ENCODE measurements at regions not wholly inside any gene's neighbourhood (a gene's known extent, or its start where the extent isn't known, plus 50 kb on each side); places are given as distances from the start of the nearest gene placed in this dataset.

DNA sequence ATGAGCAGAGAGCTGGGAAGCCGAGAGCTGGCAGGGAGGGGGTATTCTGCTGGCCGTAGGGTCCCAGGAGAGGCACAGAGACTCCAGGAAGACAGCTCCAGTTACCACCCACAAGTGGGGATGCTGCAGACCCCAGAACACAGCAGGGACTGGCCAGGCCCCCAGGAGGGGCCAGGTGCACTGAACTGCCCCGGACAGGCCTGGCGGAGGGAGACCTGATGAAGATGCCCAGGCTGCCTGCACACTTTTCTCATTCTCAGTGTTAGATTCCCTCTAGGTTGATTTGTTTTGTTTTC lies 110.8 kb downstream of the CPZ start:
- Mint-ChIP-seq H3K36me3 (ENCODE audit: insufficient read depth, unreplicated experiment) (no peaks in the 10 kb centered on the region), H3K9me3 (ENCODE audit: low read depth, unreplicated experiment) (no peaks in the 10 kb centered on the region), H3K27ac (ENCODE audit: unreplicated experiment) (no peak overlapping the region), H3K4me1 (ENCODE audit: low read depth, unreplicated experiment) (no peaks in the 10 kb centered on the region), H3K27me3 (ENCODE audit: unreplicated experiment) (peaks cover 81% of the 10 kb centered on the region), H3K4me3 (ENCODE audit: low read depth, unreplicated experiment) (no peak overlapping the region)
- intact Hi-C loops (cut with micrococcal nuclease; ENCODE audit: unreplicated experiment): no loop called here
- CTCF ChIA-PET: no interaction called here
- TF ChIP-seq, protein P1, sequence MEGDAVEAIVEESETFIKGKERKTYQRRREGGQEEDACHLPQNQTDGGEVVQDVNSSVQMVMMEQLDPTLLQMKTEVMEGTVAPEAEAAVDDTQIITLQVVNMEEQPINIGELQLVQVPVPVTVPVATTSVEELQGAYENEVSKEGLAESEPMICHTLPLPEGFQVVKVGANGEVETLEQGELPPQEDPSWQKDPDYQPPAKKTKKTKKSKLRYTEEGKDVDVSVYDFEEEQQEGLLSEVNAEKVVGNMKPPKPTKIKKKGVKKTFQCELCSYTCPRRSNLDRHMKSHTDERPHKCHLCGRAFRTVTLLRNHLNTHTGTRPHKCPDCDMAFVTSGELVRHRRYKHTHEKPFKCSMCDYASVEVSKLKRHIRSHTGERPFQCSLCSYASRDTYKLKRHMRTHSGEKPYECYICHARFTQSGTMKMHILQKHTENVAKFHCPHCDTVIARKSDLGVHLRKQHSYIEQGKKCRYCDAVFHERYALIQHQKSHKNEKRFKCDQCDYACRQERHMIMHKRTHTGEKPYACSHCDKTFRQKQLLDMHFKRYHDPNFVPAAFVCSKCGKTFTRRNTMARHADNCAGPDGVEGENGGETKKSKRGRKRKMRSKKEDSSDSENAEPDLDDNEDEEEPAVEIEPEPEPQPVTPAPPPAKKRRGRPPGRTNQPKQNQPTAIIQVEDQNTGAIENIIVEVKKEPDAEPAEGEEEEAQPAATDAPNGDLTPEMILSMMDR (IDR thresholded peaks at IDR 0.05; ENCODE audit: unreplicated experiment): no peak
- BruUV-seq (replicated peaks): no TSS peak
- no peak for DNase-seq

DNA sequence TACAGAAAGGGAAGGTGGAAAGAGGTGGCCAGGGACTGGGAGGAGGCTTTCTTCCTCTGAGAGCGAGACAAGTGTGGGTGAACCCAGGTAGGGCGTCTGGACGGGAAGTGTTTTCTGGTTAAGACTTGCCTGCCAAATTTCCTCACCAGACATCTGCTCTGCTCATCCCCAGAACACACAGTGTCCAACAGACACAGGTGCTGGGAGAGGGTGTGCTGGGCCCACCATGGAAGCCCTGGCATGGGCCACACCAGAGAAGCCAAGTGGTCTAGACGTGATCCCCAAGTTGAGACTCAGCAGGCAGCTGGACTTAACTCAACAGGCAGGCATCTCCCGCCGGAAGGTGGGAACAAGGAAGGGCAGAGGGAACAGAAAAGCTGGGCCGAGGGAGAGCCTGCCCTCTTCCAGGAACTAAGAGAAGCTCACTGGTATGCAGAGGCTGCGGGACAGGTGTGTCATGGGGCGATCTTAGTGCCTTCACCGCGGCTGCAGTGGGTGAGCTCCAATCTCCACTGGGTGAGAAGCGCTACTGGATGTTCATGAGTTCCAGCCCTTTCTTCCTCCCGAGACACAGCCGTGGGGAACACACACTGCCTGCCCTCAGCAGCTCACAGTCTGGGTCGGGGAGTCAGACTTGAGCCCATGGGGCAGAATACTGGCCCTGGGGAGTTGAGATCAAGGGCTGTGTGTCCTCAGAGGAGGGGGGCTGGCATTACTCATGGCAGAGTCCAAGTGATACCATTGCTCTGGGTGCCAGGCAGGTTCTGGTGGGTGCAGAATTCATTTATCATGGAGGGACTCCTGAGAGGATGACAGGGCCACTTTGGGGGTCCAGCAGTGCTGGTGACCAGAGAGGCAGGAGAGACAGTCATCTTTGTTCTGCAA lies 110.2 kb downstream of the CPZ start:
- TF ChIP-seq, protein P1 (IDR thresholded peaks at IDR 0.05; ENCODE audit: unreplicated experiment): no peak
- Mint-ChIP-seq H3K4me1 (ENCODE audit: low read depth, unreplicated experiment) (no peaks in the 10 kb centered on the region), H3K4me3 (ENCODE audit: low read depth, unreplicated experiment) (no peak overlapping the region), H3K27ac (ENCODE audit: unreplicated experiment) (no peak overlapping the region), H3K9me3 (ENCODE audit: low read depth, unreplicated experiment) (no peaks in the 10 kb centered on the region), H3K36me3 (ENCODE audit: insufficient read depth, unreplicated experiment) (no peaks in the 10 kb centered on the region), H3K27me3 (ENCODE audit: unreplicated experiment) (peaks cover 87% of the 10 kb centered on the region)
- intact Hi-C loops (cut with micrococcal nuclease; ENCODE audit: unreplicated experiment): no loop called here
- no peak for DNase-seq
- CTCF ChIA-PET: no interaction called here
- BruUV-seq (replicated peaks): no TSS peak

DNA sequence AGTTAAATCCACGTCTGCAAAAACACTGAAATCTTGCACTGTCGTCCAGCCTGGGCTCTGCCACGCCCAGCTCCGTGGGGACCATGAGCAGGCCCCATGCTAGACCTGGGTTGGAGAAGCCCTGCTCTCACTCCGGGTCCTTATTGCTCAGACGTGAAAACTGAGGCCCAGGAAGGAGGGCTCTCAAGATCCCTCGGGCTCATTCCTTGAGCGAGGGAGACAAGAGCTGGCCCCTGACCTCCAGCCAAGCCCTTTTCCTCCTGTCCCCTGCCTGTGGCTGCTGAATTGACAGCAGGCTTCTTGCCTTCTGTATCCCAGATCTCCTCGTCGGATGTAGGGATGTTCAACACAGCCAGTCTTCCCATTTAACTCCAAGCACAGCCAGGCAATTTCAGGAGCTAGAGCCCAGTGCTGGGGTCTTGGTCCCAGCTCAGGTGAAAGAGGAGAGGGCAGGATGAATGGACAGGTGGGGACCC lies 109.5 kb downstream of the CPZ start:
- Mint-ChIP-seq H3K9me3 (ENCODE audit: low read depth, unreplicated experiment) (peaks cover 4% of the 10 kb centered on the region), H3K27ac (ENCODE audit: unreplicated experiment) (no peak overlapping the region), H3K4me1 (ENCODE audit: low read depth, unreplicated experiment) (no peaks in the 10 kb centered on the region), H3K4me3 (ENCODE audit: low read depth, unreplicated experiment) (no peak overlapping the region), H3K36me3 (ENCODE audit: insufficient read depth, unreplicated experiment) (no peaks in the 10 kb centered on the region), H3K27me3 (ENCODE audit: unreplicated experiment) (peaks cover 94% of the 10 kb centered on the region)
- BruUV-seq (replicated peaks): no TSS peak
- intact Hi-C loops (cut with micrococcal nuclease; ENCODE audit: unreplicated experiment): no loop called here
- CTCF ChIA-PET: no interaction called here
- TF ChIP-seq, protein P1 (IDR thresholded peaks at IDR 0.05; ENCODE audit: unreplicated experiment): no peak
- DNase-seq: no peak

DNA sequence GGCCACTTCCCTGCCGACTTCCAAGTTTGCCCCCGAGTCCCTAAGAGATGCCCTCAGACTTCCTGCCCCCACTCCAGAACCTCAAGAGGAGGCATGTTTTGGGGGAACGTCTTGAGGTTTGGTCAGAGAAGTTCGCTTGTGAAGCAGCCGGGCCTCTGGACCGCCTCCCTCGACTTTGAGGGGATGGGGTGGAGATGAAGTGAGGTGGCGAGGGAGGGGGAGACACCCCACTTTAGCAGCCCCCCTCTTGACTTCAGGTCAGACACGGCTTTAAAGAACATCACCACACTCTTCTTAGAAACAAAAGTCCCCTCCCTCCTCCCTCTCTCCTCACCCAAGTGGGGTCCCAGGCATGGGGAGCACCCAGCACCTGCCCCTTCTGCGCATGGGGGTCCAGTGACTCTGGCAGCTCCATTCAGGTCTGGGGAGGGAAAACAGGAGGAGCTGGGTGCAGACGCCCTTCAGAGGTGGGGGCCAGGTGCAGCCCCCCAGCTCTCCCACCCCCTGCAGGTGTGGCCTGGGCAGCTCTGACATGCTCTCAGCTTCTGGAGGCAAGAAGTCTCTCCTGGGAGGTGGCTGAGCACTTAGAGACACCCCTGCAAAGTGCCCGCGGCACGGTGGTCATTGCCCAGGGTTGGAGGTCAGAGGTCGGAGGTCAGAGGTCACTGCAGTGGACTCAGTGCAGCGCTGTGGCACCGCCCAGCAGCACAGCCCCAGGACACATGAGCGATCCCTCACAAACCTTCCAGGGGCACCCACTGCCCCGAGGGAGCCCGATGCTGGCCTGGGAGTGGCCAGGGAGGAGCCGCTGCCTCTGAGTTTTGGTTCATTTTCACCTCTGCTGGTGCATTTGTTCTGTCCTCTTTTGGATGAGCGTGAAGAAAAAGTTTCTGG lies 108.8 kb downstream of the CPZ start:
- H3K27me3 Mint-ChIP-seq (ENCODE audit: unreplicated experiment): peaks cover 96% of the 10 kb centered on the region
- no peaks in the 10 kb centered on the region for H3K36me3 Mint-ChIP-seq (ENCODE audit: insufficient read depth, unreplicated experiment)
- no peak for DNase-seq
- no peaks in the 10 kb centered on the region for H3K4me1 Mint-ChIP-seq (ENCODE audit: low read depth, unreplicated experiment)
- peaks cover 4% of the 10 kb centered on the region for H3K9me3 Mint-ChIP-seq (ENCODE audit: low read depth, unreplicated experiment)
- H3K27ac Mint-ChIP-seq (ENCODE audit: unreplicated experiment): no peak overlapping the region
- TF ChIP-seq, protein P1 (IDR thresholded peaks at IDR 0.05; ENCODE audit: unreplicated experiment): no peak
- no peak overlapping the region for H3K4me3 Mint-ChIP-seq (ENCODE audit: low read depth, unreplicated experiment)
- CTCF ChIA-PET: no interaction called here
- no TSS peak for BruUV-seq (replicated peaks)
- intact Hi-C loops (cut with micrococcal nuclease; ENCODE audit: unreplicated experiment): no loop called here
